ENCODE measurements at regions not wholly inside any gene's neighbourhood (a gene's known extent, or its start where the extent isn't known, plus 50 kb on each side); places are given as distances from the start of the nearest gene placed in this dataset.
"Not testable (repeated sequence)": the region's sequence is repeated elsewhere in the genome, so short reads cannot be mapped to it uniquely, and the experiment has no call there.

DNA sequence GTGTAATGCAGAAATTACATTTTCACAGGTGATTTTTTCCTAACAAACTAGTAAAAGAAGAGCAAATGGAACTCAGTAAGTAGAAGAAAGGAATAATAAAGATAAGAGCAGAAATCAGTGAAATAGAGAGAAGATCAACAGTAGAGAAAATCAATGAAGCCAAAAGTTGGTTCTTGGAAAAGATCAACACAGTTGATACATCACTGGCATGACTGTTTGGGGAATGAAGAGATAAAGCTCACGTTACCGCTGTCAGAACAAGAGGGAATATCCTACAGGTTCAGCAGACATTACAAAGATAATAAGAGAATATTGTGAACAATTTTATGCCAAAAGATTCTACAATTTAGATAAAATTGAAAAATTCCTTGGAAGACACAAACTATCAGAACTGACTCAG, 146.4 kb downstream of the ACTR3B start:
- DNase-seq (ENCODE audit: low spot score): no peak

GRCh38 chr7:152907042-152907761, 147.7 kb downstream of the ACTR3B start:
- no peak for DNase-seq (ENCODE audit: low spot score)

DNA sequence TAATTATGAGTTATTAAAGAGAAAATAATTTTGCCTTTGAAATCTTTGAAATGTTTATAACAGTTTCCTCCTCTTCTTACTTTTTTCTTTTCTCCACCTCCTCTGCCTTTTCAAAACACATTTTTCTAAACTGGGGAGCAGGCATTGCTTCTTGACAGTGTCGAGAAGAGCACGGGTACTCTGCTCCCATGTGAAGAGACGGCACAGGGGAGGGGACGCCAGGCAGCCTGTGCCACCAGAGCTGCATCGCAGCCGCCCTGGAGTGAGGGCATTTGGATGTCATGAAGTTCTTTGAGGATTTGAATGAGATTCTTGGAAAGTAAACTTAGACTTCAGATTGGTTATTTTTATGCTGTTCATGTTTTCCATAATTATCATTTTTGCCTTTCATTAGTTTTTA, 149.7 kb downstream of the ACTR3B start:
- no peak for DNase-seq (ENCODE audit: low spot score)

GRCh38 chr7:152909683-152910544, 150.4 kb downstream of the ACTR3B start:
- no peak for DNase-seq (ENCODE audit: low spot score)

DNA sequence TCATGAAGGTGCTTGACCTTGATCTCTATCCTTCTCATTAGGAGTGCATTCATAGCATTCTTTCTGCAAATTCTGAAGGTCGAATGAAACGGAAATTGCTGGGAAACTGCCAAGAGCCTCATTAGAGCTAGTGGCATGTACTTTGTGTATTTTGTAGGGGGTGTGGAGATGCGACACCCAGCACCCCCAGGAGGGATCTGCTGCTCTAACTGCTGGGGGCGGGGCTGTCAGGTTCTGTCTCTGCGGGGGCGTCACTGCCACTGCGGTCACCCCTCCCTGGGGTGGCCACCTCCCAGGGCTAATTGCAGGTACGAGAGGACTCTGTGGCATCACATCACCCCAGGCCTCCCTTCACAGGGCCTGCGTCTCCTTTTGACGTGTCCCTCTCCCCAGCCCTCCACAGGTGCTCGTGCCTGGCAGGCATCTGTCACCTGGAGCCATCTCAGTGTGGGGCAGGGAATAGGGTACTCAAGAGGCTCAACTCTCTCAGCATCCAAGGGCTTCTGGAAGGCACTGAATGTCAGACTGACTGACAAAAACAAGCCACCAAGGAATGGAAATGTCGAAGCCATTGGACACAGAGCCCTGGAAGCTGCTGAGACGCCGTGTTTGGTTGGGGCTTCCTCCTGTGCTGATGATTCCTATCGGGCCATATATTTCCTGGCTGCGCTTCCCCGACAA, 151.1 kb downstream of the ACTR3B start:
- no peak for DNase-seq (ENCODE audit: low spot score)

DNA sequence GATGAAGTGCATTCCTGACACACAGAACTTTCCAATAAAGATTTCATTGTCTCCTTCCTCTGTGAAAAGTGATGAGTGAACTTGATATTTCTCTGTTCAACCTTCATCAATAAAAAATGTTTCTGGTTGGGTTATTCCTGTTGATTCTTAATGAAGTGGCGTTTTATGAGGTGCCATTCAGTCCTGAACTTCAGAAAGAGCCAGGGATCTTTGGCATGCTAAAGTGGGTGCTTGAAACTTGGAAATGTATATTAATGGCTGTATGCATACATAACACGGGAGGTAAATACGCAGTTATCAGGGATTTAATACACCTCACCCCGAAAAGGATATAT, 151.6 kb downstream of the ACTR3B start:
- DNase-seq (ENCODE audit: low spot score): no peak

GRCh38 chr7:152911922-152912321, 152.4 kb downstream of the ACTR3B start:
- DNase-seq (ENCODE audit: low spot score): no peak

- DNase-seq (ENCODE audit: low spot score): no peak
Measured at GRCh38 chr7:152912511-152912910, 153.0 kb downstream of the ACTR3B start.

DNA sequence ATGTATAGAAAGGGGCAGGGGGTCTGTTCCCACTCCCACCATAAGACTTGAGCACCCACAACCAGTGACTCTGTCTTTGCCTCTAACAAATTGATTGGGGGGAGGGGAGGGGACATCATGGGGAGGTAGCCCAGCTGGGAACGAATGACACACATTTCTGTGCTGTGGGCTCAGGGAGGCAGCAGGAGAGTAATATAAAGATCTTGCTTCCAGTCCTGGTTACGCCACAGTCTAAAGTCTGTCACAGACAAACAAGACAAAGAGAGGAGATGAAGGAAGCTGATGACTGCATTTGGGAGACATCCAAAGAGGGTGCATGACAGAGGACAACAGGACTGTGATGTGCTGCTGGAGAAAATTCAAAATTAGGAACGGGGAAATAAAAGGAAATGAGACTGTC, 153.9 kb downstream of the ACTR3B start:
- no peak for DNase-seq (ENCODE audit: low spot score)

GRCh38 chr7:152914014-152914844, 154.7 kb downstream of the ACTR3B start:
- DNase-seq (ENCODE audit: low spot score): no peak

GRCh38 chr7:152914845-152915102, 155.2 kb downstream of the ACTR3B start:
- not testable (repeated sequence) for DNase-seq (ENCODE audit: low spot score)

DNA sequence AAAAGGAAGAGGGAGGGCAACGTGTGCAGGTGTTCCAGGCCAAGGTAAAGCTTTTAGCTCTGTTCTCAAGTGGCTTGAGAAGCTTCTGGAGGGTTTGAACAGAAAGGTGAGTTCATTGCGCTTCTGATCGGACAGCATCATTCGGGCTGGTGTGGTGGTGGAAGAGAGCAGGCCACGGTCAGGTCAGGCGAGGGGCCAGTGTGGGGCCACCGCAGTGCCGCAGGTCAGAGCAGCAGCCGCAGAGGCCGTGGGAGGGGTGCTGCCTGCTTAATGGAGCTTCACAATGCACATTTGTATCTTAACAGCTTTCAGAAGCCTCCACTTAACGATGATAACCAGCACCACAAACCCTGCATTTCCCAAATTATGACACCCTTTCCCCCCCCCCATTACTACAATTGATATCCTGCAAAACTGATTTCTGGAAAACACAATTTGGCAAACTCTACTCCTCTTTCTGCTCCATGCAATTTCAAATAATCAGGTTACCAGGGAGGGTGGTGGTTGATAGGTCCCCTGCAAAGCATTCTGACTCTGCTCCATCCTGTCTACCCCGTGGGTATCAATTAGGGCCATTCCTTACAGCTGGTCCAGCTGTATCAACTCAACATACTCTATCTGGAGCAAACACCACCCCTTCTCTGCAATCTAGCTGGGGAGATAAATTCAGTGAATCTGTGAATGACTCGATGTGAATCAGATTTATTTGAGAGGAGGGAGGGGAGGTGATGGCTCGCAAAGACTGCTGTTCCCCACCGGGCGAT, 162.9 kb downstream of the ACTR3B start:
- DNase-seq (ENCODE audit: low spot score): no peak

DNA sequence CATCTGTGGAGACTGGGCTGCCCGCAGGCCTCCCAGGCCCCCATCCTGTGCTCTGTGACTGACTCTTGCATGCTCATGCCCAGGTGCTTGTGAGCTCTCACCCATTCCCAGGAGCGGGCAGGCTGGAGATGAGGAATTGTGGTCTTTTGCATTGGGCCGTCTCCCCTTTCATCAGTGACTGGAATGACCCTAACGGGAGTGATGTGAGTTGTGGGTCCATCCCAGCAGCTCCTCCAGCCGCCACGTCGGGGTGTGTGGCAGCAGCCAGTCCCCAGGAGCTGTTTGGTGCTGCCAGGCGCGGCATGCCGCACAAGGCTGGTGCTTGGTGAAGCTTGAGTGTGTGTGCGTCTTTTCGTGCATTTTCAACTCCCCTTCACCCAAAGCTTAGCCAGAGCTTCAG, 164.2 kb downstream of the ACTR3B start:
- DNase-seq (ENCODE audit: low spot score): no peak

DNA sequence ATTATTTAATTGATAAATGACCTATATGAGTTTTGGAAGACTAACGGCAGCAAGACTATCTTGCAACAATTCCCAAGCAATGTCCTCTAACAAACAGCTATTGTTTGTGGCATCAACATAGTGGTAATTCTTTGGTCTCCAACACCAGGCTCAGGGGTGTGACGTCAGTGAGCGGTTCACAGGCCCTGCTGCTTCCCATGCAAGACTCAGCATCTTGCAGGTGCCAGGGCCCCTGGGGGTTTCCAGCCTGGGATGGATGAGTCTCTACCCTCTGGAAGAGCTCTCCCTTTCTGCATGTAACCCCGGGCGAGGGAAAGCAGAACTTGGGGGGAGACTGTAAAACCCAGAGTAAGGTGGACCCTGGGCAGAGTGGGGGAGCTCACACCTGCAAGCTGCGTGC, 164.7 kb downstream of the ACTR3B start:
- DNase-seq (ENCODE audit: low spot score): no peak

DNA sequence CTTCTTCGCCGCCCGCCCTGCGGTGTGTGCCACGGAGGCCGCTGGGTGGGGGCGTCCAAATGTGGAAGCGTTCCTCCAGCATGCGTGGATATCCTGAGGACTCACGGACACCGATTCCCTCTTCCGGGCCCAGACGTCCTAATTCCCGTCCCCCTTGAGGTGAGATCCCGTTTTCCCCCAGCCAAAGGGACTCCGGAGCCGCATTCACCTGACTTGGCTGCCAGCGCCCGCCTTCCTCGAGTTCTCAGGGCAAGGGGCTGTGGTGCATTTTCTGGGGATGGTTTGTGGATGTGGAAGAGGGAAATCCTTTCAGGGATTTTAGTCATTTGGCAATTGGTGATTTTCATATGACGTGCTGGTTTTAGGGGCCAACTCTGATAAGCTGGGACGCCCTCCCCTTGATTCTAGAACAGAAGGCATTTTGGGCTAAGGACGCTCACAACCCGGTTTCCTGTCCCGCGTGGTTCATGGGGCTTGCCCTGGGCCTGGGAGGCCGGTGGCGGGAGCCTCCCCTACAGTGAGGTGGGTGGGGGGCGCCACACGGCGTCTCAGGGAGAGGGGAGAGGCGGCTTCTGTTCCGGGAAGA, 165.4 kb downstream of the ACTR3B start:
- DNase-seq (ENCODE audit: low spot score): no peak

DNA sequence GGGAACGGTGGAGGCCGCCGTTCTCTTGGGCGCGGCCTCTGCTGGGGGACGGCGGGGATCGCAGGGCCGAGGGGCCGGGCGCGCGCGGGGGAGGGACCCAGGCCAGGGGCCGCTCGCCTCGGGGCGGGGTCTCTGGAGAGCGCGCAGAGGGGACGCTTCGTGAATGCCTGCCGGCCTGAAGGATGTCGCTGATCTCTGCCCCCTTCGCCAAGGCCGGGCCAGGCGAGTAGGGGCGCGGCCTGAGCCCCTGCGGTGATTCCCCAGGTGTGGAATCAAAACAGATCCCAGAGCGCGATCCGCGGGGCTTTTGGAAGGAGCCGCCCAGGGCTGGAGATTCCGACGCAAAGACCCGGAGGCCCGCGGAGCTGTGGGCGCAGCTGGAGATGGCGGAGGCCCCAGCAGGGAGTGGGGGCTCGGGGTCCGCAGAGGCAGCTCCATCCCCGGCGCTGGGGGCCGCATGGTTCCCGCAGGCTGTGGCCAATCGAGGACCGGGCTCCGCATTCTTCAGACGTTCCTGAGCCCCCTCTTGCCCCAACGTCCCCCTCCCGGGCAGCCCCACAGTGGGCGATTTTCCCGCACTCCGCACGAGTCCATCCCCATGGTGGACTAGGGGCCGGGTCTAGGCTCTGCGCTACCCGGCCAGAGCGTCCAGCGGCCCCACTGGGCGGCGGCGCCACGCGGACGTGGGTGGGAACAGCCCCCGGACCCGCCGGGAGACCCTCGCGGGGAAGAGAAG, 166.0 kb downstream of the ACTR3B start:
- no peak for DNase-seq (ENCODE audit: low spot score)

GRCh38 chr7:152931633-152932032, 172.1 kb downstream of the ACTR3B start:
- DNase-seq (ENCODE audit: low spot score): no peak

- DNase-seq (ENCODE audit: low spot score): no peak
Measured at GRCh38 chr7:152937282-152937681, 177.7 kb downstream of the ACTR3B start.

DNA sequence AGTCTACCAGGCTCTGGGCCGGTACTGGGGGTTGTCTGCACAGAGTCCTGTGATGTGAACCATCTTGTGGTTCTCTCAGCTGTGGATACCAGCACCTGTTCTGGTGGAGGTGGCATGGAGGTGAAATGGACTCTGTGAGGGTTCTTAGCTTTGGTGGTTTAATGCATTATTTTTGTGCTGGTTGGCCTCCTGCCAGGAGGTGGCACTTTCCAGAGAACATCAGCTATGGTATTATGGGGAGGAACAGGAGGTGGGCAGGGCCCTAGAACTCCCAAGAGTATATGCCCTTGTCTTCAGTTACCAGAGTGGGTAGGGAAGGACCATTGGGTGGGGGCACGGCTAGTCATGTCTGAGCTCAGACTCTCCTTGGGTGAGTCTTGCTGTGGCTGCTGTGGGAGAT, 187.1 kb downstream of the ACTR3B start:
- not testable (repeated sequence) for DNase-seq (ENCODE audit: low spot score)

DNA sequence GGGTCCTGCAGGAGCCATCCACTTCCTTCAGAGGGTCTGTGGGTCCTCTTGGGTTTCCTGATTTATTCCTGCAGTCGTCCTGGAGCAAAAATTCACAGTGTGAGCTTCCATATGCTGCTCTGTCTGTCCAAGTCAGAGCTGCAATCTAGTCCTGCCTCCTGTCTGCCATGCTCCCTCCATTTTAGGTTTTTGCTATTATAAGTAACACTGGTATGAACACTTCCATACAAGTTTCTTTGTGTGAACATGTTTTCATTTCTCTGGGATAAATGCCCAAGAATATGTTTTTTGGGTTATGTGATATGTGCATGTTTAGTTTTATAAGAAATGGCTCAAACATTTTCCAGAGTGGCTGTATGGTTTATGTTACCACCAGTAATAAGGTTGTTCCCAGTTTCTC, 188.1 kb downstream of the ACTR3B start:
- no peak for DNase-seq (ENCODE audit: low spot score)

DNA sequence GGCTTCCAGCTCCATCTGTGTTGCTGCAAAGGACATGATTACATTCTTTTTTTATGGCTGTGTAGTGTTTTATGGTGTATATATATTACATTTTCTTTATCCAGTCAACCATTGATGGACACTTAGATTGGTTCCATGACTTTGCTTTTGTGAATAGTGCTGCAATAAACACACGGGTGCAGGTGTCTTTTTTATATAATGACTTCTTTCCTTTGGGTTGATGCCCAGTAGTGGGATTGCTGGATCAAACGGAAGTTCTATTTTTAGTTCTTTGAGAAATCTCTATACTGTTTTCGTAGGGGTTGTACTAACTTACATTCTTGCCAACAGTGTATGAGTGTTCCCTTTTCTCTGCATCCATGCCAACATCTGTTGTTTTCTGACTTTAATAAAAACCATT, 189.7 kb downstream of the ACTR3B start:
- no peak for DNase-seq (ENCODE audit: low spot score)
